ENCODE measurements at regions not wholly inside any gene's neighbourhood (a gene's known extent, or its start where the extent isn't known, plus 50 kb on each side); places are given as distances from the start of the nearest gene placed in this dataset.

DNA sequence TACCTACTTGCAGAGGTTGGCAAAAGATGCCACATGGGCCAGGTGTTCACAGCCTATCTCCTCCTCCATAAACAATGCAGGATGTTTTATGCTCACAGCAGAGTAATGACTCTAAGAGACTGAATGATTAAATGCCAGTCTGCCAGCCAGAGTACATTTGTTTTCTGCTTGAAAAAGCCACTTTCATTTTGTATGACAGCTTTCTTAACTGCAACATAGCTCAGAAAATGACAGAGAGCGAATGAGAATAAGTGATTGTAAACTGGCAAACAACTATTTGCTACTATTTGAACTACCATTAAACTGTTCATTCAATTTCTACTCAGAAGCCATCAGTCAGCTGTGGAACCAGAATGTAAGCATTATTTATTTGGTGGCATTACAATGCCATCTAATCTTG lies 50.6 kb upstream of the DCC start:
- BruUV-seq (replicated peaks): no TSS peak
- no peaks in the 10 kb centered on the region for H3K36me3 ChIP-seq (ENCODE audit: control insufficient read depth in 1 of 2, insufficient read depth in 2 of 2, low read length in 2 of 2)
- no peaks in the 10 kb centered on the region for H3K79me2 ChIP-seq (ENCODE audit: insufficient read depth, low read length)
- no peak overlapping the region for H3K4me2 ChIP-seq (ENCODE audit: low read length)
- intact Hi-C loops (cut with micrococcal nuclease): loop anchor here (5.0 kb wide), 1 partner anchor 1177 kb away; no protein-coding TSS in a partner anchor
- H3K4me3 ChIP-seq (replicated peaks in 1 of 2; ENCODE audit: low read depth in 1 of 2, low read length in 2 of 2): no peak overlapping the region
- no peaks in the 10 kb centered on the region for H3K9me2 ChIP-seq (ENCODE audit: insufficient read depth)
- no peaks in the 10 kb centered on the region for H4K20me1 ChIP-seq (ENCODE audit: insufficient read depth)
- no peak overlapping the region for H3K27ac ChIP-seq (ENCODE audit: low read depth, low read length)
- peaks cover 0 to 33% of the 10 kb centered on the region in 2 experiments; a peak in 2 of 4 replicates for H3K9me3 ChIP-seq (ENCODE audit: control insufficient read depth in 1 of 2, insufficient read depth in 1 of 2, low read depth in 1 of 2, low read length in 2 of 2)
- no peaks in the 10 kb centered on the region for H3K4me1 ChIP-seq (ENCODE audit: control insufficient read depth in 1 of 2, insufficient read depth in 2 of 2, low read length in 2 of 2)
- no peak for TF ChIP-seq EZH2 (IDR thresholded peaks at IDR 0.05)
- no peak for TF ChIP-seq FOSL1 (IDR thresholded peaks at IDR 0.05; ENCODE audit: low read depth)
- no peak for TF ChIP-seq SP1 (IDR thresholded peaks at IDR 0.05; ENCODE audit: low read depth)
- no peak for TF ChIP-seq EGR1 (IDR thresholded peaks at IDR 0.05; ENCODE audit: low read depth)
- TF ChIP-seq, protein P1, sequence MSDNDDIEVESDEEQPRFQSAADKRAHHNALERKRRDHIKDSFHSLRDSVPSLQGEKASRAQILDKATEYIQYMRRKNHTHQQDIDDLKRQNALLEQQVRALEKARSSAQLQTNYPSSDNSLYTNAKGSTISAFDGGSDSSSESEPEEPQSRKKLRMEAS (IDR thresholded peaks at IDR 0.05): no peak
- TF ChIP-seq, protein P2, sequence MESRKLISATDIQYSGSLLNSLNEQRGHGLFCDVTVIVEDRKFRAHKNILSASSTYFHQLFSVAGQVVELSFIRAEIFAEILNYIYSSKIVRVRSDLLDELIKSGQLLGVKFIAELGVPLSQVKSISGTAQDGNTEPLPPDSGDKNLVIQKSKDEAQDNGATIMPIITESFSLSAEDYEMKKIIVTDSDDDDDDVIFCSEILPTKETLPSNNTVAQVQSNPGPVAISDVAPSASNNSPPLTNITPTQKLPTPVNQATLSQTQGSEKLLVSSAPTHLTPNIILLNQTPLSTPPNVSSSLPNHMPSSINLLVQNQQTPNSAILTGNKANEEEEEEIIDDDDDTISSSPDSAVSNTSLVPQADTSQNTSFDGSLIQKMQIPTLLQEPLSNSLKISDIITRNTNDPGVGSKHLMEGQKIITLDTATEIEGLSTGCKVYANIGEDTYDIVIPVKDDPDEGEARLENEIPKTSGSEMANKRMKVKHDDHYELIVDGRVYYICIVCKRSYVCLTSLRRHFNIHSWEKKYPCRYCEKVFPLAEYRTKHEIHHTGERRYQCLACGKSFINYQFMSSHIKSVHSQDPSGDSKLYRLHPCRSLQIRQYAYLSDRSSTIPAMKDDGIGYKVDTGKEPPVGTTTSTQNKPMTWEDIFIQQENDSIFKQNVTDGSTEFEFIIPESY (IDR thresholded peaks at IDR 0.05; ENCODE audit: extremely low read depth, insufficient replicate concordance, low read length): no peak
- TF ChIP-seq SRF (IDR thresholded peaks at IDR 0.05; ENCODE audit: low read depth): no peak
- TF ChIP-seq, protein P3, sequence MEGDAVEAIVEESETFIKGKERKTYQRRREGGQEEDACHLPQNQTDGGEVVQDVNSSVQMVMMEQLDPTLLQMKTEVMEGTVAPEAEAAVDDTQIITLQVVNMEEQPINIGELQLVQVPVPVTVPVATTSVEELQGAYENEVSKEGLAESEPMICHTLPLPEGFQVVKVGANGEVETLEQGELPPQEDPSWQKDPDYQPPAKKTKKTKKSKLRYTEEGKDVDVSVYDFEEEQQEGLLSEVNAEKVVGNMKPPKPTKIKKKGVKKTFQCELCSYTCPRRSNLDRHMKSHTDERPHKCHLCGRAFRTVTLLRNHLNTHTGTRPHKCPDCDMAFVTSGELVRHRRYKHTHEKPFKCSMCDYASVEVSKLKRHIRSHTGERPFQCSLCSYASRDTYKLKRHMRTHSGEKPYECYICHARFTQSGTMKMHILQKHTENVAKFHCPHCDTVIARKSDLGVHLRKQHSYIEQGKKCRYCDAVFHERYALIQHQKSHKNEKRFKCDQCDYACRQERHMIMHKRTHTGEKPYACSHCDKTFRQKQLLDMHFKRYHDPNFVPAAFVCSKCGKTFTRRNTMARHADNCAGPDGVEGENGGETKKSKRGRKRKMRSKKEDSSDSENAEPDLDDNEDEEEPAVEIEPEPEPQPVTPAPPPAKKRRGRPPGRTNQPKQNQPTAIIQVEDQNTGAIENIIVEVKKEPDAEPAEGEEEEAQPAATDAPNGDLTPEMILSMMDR (IDR thresholded peaks at IDR 0.05 in 2 of 3, conservative IDR thresholded peaks at IDR 0.05 in 1 of 3; ENCODE audit: borderline replicate concordance in 1 of 3, insufficient read depth in 1 of 3, low read depth in 2 of 3, low read length in 2 of 3): no peak
- no peak for TF ChIP-seq EZH2phosphoT487 (IDR thresholded peaks at IDR 0.05; ENCODE audit: borderline replicate concordance)
- TF ChIP-seq YY1 (IDR thresholded peaks at IDR 0.05; ENCODE audit: extremely low read depth, insufficient replicate concordance, low read depth, low read length): no peak
- no peak for TF ChIP-seq ZNF274 (IDR thresholded peaks at IDR 0.05; ENCODE audit: low read depth, low read length)
- CTCF ChIA-PET: no interaction called here
- DNase-seq (ENCODE audit: low read depth, low spot score) (no peak), ATAC-seq (no peak)
- H2AFZ ChIP-seq (ENCODE audit: low read depth, low read length, poor library complexity, severe bottlenecking): no peak overlapping the region
- H3K27me3 ChIP-seq (ENCODE audit: insufficient read depth, low read length): no peaks in the 10 kb centered on the region
- RAD21 ChIA-PET (ENCODE audit: low non-redundant PET in 1 of 2, low total read pairs in 2 of 2, uncharacterized antibody in 2 of 2, unreplicated experiment in 2 of 2): no interaction called here
- POLR2A ChIA-PET: no interaction called here
- no peak overlapping the region for H3K9ac ChIP-seq (ENCODE audit: low read length)

Measured in HCT116 (cell line).